NCI-H345 treated with DMSO at 0.1 percent for 48 hours (cell line): ENCODE measurements at regions not wholly inside any gene's neighbourhood (a gene's known extent, or its start where the extent isn't known, plus 50 kb on each side); places are given as distances from the start of the nearest gene placed in this dataset.
A peak's percentile ranks its signal among the peaks of the same experiment; 100 is the strongest.
"Not testable (repeated sequence)": the region's sequence is repeated elsewhere in the genome, so short reads cannot be mapped to it uniquely, and the experiment has no call there.

Experiments used
- DNase-seq: peaks from one replicate; lab custom pipeline; 2025; ENCODE audit not compliant: unreplicated experiment; lab: John Stamatoyannopoulos, UW

DNA sequence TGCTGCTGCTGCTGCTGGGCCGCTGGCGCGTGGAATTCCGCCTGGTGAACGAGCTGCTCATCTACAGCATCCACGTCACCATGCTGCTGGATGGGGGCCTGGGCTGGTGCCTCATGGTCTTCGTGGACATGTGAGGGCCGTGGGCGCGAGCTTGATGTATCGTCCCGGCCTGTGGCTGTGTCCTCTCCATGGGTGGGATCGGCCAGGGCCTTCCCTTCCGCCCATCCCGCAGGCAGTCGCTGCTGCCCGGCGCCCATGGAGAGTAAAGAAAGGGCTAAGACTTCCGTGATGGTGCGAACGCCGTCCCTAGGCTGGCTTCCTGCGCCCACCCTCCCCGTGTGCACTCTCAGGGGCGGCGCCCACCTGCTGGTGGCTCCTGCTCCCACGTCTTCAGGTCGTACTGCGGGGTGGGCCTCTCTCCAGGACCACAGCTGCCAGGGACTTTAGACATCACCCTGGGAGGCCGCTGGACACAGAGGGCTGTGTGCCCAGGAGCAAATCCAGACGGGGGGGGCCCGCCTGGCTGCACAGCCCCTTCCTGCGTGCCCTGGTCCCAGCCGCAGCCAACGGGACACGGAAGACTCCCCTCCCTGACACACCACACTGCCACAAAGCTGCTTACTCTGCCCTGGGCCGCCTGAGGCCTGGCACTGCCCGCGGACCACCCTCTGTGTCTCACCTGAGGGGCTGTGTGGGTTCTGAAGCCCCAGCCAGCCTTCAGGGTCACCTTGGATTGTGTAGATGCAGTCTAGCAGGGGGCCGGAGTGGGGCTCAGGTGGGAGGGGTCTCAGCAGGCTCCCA, 167.5 kb downstream of the SEPTIN7 start:
- no peak for DNase-seq

DNA sequence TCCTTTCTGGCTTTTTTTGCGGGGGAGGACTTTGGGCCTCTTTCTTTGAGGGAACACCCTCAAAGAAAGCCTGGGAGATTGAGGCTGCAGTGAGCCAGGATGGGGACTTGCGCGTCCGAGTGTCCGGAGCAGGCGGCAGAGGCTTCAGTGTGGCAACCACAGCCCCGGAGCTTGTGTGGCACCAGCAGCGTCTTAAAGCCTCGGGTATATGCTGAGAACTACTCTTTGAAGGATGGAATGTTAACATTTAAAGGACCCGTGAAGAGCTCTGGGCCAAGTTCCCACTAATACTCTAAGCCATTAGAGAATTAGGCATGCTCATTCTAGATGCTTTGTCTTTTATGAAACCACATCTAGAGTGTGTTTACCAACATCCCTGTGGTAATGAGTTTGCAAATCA, 168.2 kb downstream of the SEPTIN7 start:
- DNase-seq, result no peak

DNA sequence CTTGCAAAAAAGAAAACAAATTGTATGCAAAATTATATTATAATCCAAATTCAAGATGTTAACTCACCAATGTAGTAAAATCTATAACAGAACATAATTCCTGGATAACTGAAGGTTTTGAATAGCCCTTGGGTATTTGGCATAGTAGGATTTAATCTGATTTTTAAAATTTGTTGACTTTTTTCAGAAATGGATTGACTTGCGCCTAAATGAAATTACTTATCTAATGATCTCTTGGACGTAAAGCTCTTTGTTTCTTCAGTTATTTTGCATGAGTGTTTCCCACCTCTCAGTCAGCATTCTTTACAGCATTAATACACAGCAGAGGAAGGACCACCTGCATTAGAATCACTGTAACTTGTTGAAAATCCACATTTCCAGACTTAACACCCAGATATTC, 169.6 kb downstream of the SEPTIN7 start:
- DNase-seq, result no peak

DNA sequence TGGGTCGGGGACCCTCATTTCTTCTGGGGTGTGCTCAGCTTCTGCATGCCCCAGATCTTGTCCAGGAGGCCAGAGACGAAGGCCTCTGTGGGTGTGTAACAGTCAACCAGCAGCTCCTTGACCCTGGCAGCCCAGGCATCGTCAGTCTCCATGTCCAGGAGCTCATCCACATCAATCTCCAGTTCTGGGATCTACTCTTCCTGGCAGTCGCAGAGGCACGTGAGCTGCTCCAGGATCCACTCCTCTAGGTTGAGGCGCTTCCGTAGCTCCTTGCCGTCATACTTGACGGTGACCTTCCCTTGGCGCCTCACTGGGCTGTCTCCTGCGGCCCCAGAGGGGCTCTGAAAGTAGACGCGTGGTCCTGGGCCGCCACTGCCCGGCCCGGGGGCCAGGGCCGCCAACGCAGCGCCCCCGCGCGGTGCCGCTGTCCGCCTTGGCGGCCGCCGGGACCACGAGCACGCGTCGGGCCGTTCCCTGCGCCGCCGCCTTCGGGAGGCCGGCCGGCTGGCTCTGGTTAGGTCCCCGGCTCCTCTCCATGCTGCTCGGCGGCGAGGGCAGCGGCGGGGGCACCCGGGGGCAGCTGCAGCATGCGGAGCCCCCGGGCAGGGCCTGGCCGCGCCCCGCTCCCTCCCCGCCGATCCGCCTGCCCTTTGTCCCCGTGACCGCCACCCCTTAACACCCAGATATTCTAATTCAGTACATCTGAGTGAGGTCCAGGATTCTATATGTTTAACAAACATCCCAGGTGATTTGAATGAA, 170.5 kb downstream of the SEPTIN7 start:
- DNase-seq, result no peak

DNA sequence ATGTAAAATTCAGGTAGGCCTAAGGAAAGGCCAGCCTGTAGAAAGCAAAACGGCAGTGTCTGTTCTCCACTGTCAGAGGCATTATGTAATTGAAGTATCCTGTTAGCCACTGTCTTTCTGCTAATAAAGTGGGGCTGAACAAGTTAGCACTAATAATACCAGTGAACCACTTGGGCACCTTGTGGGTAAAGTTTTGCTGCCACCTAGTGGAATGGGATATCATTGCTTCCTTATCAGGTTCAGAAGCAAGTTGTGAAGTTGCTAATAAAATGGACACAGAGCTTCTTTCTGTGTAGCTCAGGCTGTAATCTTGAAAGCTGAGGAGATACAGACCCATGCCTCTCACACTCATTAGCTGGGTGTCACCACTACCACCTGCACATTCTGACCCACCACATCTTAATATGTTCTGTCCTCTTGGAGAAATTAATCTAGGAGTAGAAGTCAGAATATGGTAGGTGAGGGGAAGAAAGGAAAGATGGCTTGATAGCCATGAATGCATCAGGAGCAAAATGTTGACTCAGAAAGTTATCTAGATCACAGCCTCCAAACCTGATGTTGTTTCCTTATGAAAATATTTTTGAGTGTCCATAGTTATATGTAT, 175.1 kb downstream of the SEPTIN7 start:
- DNase-seq, result peak; percentile 64

DNA sequence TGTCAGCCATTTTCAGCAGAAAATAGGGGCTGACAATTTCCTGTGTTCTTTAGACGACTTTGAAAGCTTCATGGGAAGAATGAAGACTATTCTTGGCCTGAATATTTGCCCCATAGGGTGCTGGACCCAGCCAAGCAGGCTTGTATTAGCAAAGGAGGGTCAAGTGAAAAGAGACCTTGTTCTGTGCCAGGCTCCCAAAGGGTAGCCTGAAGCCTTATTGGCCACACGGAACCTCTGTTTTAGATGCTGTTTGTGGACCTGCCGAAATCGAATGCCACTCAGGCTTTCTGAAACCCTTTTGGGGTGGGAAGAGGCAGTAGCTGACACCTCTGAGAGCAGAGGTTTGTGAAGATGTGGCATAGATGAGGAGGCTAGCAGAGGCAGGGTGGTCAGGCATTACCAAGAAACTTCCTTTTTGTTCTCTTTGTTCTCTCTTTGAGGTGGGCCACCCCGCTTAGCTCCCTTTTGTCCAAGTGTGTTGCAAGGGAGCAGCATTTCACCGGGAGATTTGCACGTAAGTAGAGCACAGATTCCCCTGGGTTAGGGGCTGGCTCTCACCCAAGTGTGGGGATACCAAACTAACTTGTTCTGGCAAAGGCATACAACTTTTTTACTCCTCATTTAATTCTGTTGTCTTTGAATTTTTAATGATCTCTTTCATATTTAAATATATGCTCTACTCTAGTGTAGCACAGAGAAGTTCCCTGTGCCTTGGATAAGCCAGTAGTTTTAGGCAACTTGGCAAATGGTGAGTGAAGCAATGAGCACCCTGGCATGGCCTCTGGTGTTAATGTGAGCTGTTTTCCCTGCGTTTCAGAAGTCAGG, 174.0 kb upstream of the EEPD1 start:
- DNase-seq, result not testable (repeated sequence)

DNA sequence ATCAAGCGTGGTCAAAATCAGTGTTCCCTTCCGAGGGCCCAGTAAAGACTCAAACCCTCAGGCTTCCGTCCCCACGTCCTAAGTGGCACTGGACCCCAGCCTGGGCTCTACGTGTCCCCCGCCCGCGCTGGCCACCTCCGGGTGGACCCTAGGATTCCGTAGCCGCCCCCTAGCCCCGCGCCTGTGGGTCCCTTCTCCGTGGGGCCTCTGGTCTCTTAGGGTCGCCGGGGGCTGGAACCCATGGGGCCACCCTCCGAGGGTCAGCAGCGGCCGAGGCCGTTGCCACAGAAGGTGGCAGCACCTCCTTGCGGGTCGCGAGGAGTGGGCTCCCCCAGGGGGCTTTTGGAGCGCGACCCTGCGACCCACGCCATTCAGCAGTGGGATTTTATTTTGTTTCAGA, 170.5 kb upstream of the EEPD1 start:
- DNase-seq, result no peak

DNA sequence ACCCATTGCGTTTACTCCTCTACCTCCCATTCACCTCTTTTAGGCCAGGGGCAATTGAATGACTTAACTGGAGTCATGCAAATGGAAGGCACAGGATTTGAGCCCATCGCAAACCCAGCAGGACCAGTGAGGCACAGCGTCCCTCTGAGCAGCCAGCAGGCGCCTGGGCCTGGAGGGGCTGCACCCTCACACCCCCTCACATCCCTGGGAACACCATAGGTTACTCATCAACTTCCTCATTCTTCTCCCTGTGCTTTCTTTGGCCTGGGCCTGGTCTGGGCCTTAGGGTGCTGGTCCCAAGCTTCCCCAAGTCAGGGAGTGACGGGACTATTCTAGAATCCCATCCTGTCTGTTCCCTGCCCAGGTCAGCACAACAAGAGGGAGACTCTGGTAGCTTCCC, 169.4 kb upstream of the EEPD1 start:
- no peak for DNase-seq

DNA sequence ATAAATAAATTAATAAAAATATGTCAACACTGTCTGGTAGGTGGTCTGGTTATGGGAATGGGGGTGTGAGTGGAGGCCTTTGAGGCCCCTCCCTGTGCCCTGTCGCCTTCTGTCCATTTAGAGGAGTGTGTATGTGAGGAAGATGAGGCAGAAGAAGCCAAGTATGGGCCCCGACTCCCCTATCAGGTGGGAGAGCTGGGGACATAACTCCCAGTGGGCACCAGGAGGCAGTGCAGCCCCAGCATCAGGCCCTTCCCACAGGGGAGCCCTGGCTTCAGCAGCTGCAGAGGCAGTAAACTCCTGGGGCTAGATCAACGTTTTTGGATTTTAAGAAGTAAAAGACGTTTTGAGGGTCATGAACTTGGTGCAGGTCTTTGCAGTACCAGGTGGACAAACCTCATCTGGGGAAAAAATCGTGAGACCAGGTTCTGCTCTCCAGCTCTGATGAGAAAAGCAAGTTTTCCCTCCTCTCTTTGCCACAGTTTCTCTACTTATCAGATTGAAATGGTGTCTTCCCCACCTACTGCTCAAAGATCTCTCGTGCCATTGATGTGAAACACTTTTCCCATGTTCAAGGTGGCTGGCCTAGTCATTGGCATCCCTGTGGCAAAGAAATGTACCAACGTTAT, 167.8 kb upstream of the EEPD1 start:
- DNase-seq, result peak; percentile 48

DNA sequence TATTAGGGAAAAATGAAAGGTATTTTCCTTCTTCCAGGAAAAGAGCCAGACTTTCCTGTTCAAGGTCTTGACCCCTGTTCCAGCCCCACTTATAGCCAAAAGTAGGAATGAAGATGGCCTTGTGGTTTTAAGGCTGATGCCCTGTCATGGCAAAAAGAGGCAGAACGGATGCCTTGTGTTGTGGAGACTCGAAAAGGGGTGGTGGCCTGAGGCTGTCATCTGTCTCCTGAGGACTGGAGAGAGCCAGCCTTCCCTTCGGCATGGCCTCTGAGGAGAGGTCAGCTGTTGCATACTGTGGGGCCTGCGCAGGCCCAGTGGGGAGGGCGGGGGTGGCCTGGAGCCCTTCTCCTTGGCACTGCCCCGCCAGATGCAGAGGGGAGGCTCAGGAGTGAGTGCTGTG, 166.0 kb upstream of the EEPD1 start:
- DNase-seq, result no peak

DNA sequence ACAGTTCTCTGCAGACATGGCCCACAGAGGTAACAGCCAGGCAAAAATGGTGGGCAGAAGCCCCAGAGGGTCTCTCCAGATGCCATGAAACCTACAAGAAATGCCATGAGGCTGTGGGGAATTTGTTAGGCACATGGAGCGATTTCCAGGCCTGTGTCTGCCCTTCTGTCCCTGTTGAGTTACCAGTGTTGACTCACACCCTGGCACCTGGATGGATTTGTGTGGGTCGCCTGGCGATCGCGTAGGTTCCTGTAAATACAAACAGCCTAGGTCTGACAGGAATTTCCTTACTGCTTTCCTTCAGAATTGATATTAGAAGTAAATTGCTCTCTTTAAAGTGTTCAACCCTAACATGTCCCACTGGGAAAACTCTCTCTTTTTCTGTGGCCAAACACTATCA, 164.9 kb upstream of the EEPD1 start:
- DNase-seq, result no peak

DNA sequence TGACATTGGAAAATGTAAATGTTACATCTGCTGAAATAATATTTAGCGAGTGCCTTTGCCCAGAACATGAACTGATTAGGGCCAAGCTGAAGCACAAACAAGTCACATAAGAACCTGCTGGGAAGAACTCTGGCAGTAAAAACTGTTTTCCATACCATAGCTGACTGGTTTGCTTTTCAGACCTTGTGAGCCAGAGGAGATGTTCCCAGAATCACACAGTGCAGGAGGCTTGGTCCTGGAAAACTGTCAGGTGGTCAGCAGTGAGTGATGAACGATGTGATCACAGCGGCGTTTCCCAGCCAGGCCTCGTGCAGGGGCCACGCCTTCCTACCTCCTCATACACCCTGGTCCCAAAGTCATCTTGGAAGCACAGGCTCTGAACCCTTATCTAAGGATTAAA, 164.2 kb upstream of the EEPD1 start:
- no peak for DNase-seq

DNA sequence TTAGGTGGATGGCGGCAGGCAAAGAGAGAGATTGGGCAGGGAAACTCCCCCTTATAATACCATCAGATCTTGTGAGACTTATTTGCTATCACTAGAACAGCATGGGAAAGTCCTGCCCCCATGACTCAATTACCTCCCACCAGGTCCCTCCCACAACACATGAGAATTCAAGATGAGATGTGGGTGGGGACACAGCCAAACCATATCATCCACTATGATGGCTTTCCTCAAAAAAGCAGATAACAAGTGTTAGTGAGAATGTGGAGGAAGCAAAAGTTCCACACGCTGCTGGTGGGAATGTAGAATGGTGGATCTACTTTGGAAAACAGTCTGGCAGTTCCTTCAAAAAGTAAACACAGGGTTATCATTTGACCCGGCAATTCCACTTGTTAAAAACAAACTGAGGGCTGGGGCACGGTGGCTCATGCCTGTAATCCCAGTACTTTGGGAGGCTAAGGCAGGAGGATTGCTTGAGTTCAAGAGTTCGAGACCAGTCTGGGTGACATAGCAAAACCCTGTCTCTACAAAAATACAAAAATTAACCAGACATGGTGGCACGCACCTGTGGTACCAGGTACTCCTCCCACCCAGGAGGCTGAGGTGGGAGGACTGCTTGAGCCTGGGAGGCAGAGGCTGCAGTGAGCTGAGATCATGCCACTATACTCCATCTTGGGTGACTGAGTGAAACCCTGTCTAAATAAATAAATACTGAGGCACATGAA, 161.4 kb upstream of the EEPD1 start:
- DNase-seq, result no peak

DNA sequence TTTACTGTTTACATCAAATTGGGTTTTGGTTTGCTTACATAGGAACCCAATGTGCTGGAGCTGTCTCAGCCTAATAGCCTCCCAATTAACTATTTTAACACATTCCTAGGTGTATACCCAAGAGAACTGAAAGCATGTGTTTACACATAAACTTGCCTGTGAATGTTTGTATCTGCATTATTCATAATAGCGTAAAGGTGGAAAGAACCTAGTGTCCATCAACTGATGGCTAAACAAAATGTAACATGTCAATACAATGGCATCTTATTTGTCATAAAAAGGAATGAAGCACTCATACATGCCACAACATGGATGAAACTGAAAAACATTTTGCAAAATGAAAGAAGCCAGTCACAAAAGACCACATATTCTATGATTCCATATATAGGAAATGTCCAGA, 160.6 kb upstream of the EEPD1 start:
- no peak for DNase-seq

DNA sequence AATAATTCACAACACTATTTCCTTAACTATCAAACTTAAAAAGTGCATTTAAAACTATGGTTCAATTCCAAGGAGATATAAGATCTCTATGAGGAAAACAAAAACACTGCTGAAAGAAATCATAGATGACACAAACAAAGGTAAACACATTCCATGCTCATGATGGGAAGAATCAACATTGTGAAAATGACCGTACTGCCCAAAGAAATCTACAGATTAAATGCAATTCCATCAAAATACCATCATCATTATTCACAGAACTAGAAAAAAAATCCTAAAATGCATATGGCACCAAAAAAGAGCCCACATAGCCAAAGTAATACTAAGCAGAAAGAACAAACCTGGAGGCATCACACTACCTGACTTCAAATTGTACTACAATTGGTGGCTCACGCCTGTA, 159.9 kb upstream of the EEPD1 start:
- DNase-seq, result no peak

DNA sequence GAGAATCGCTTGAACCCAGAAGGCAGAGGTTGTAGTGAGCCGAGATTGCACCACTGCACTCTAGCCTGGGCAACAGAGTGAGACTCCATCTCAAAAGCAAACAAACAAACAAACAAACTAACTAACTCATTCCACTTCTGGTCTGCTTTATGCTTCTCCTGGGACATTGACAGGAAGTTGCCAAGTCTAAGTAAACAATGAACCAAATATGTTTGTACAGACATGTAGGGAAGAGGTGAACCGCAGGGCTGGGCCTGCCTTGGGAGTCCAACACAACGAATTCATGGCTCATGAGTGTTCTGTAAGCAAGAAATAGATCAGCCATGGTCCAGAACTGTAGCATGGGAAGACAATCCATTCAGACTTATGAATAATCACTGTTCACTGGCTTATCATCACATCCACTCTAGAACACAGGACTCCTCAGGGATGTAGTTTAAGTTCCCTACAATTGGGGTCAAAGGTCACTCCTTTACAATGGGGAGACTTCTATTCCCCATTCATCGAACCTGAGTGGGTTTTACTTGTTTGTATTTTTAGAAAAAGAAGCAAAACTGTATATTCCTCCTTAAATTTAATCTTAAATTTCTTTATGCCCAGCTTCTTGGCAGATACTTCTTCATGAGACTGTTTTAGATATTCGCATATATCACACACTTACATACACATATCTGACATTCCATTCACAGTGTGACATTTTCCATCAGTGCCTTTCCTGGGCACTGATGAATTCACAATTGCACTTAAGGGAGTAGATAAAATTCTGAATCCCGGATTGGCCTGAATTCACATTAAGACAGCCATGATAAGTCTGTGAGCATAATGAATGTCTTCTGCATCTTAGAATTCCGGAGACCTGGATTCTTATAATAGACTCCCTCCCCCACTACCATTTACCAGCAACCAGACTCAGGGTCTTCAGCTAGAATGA, 159.1 kb upstream of the EEPD1 start:
- no peak for DNase-seq

DNA sequence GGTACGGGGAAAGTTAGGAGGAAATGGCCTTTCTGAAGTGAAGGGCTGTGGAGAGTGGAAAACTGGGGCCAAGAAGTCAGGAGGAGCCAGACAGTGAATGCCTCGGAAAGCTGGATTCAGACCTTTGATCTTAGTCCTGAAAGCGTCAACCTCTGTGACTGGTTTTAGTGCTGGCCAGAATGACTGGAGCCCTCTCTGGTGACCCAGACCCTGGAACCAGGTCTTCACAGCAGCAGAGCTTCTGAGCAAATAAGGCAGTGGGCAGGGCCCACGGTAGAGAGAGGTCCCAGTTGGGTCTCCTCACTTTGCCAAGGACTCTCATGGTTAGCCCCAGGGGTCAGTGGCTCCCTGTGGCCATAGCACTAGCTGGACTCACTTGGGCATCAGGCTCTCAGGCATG, 157.7 kb upstream of the EEPD1 start:
- no peak for DNase-seq

DNA sequence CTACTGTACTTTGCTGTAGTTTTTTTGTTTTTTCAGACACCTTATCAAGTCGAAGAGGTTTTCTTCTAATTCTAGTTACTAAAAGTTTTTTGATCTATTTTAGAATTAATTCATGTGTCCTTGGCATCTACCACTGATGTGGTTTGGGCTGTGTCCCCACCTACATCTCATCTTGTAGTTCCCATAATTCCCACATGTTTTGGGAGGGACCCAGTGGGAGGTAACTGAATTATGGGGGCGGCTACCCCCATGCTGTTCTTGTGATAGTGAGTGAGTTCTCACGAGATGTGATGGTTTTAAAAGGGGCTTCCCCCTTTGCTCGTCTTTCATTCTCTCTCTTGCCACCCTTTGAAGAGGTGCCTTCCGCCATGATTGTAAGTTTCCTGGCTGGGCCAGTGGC, 154.6 kb upstream of the EEPD1 start:
- no peak for DNase-seq

DNA sequence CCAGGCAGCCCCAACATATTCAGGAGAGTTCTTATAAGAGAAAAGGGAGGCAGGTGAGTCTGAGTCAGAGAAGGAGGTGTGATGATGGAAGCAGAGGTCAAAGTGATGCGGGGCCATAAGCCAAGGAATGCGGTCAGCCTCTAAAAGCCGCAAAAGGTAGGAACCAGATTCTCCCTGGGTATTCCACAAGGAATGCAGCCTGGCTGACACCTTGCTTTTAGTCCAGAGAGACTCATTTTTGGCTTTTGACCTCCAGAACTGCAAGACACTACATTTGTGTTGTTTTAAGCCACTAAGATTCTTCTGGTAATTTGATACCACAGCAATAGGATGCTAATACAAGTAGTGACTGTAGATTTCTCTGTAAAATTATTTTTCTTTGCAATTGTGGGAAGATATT, 151.5 kb upstream of the EEPD1 start:
- DNase-seq, result no peak
